Activated B cell treated with CpG ODN at 0.5 μM for 24 hours (primary cell): ENCODE measurements at regions not wholly inside any gene's neighbourhood (a gene's known extent, or its start where the extent isn't known, plus 50 kb on each side); places are given as distances from the start of the nearest gene placed in this dataset.

ENCODE experiments used
- ATAC-seq: fragments of 200-7000 bp; cut with Tn5 transposase; one replicate; pipeline ENCODE4 v1.10.0; 2021; ENCODE audit warnings: low read depth, mild to moderate bottlenecking, moderate library complexity
- CTCF ChIA-PET: fragments of 350-600 bp; sonication (Branson Sonifier 250); formaldehyde crosslinking; loops from one replicate; lab custom pipeline; 2021; ENCODE audit warnings: antibody characterized with exemption; lab: Charles Lee
- POLR2A ChIA-PET: fragments of 350-600 bp; sonication (Branson Sonifier 250); formaldehyde crosslinking; loops from one replicate; lab custom pipeline; 2021; ENCODE audit warnings: antibody characterized with exemption; lab: Charles Lee
- DNase-seq: peaks from one replicate; pipeline ENCODE4 v3.0.0; 2022
- H3K27ac Mint-ChIP-seq: one replicate; pipeline ENCODE4 v1.8.0; 2020; ENCODE audit warnings: mixed read lengths
- H3K27me3 Mint-ChIP-seq: one replicate; pipeline ENCODE4 v1.8.0; 2021; ENCODE audit warnings: mixed read lengths
- H3K36me3 Mint-ChIP-seq: one replicate; pipeline ENCODE4 v1.8.0; 2021; ENCODE audit warnings: low read depth, mixed read lengths
- H3K4me1 Mint-ChIP-seq: one replicate; pipeline ENCODE4 v1.8.0; 2021; ENCODE audit warnings: mixed read lengths
- H3K4me3 Mint-ChIP-seq: one replicate; pipeline ENCODE4 v1.8.0; 2020; ENCODE audit warnings: mild to moderate bottlenecking, mixed read lengths
- H3K9me3 Mint-ChIP-seq: one replicate; pipeline ENCODE4 v1.8.0; 2020; ENCODE audit warnings: mixed read lengths
- intact Hi-C: fragments of 100-400 bp; cut with micrococcal nuclease; formaldehyde crosslinking; loops from one replicate; pipeline ENCODE4 v1.15.1; 2024
- TF ChIP-seq, protein P1 (sequence below): fragments of 200-600 bp; IDR thresholded peaks from one replicate; pipeline ENCODE4 v1.8.0; 2022; ENCODE audit warnings: antibody characterized with exemption, mild to moderate bottlenecking

GRCh38 chr10:6813306-6813705 is 233.2 kb upstream of the PRKCQ start:
- no peaks in the 10 kb centered on the region for H3K4me1 Mint-ChIP-seq
- TF ChIP-seq, protein P1, sequence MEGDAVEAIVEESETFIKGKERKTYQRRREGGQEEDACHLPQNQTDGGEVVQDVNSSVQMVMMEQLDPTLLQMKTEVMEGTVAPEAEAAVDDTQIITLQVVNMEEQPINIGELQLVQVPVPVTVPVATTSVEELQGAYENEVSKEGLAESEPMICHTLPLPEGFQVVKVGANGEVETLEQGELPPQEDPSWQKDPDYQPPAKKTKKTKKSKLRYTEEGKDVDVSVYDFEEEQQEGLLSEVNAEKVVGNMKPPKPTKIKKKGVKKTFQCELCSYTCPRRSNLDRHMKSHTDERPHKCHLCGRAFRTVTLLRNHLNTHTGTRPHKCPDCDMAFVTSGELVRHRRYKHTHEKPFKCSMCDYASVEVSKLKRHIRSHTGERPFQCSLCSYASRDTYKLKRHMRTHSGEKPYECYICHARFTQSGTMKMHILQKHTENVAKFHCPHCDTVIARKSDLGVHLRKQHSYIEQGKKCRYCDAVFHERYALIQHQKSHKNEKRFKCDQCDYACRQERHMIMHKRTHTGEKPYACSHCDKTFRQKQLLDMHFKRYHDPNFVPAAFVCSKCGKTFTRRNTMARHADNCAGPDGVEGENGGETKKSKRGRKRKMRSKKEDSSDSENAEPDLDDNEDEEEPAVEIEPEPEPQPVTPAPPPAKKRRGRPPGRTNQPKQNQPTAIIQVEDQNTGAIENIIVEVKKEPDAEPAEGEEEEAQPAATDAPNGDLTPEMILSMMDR = no peak
- intact Hi-C loops = no loop called here
- no peaks in the 10 kb centered on the region for H3K36me3 Mint-ChIP-seq
- ATAC-seq = no peak
- H3K27ac Mint-ChIP-seq = no peak overlapping the region
- H3K27me3 Mint-ChIP-seq = peaks cover 17% of the 10 kb centered on the region
- no peak for DNase-seq
- H3K9me3 Mint-ChIP-seq = peaks cover 5% of the 10 kb centered on the region
- ChIA-PET CTCF (no interaction called here), POLR2A (interaction anchor here (0.7 kb wide), 1 partner anchor 37 kb away, joined by 4 read pairs; no protein-coding TSS in a partner anchor)
- H3K4me3 Mint-ChIP-seq = no peak overlapping the region

DNA sequence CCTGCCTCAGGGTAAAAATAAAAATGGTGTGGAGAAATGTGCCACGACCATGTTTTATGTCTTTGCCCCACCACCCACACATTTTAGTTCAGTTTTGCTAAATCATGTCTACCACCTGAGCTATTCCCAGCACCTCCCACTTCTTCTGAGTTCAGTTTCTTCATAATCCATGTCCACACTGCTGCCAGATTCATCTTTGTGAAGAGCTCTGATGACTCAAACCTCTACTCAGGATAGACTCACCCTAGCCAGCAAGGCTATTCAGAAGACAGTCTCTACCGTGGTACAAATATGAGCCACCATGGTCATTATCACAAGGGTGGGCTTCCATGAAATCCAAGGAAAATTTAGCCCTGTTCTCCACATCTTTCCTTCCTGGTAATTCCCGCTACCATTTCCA is 231.1 kb upstream of the PRKCQ start:
- DNase-seq = no peak
- ChIA-PET POLR2A (no interaction called here), CTCF (no interaction called here)
- ATAC-seq = no peak
- H3K4me1 Mint-ChIP-seq = no peaks in the 10 kb centered on the region
- H3K9me3 Mint-ChIP-seq = peaks cover 5% of the 10 kb centered on the region
- TF ChIP-seq, protein P1 = no peak
- no peak overlapping the region for H3K27ac Mint-ChIP-seq
- H3K4me3 Mint-ChIP-seq = no peak overlapping the region
- H3K36me3 Mint-ChIP-seq = no peaks in the 10 kb centered on the region
- intact Hi-C loops = no loop called here
- H3K27me3 Mint-ChIP-seq = peaks cover 15% of the 10 kb centered on the region

- no peaks in the 10 kb centered on the region for H3K36me3 Mint-ChIP-seq
- ChIA-PET POLR2A (no interaction called here), CTCF (no interaction called here)
- ATAC-seq (no peak), DNase-seq (no peak)
- intact Hi-C loops = no loop called here
- H3K27me3 Mint-ChIP-seq = peaks cover 5% of the 10 kb centered on the region
- TF ChIP-seq, protein P1 = no peak
- no peak overlapping the region for H3K27ac Mint-ChIP-seq
- H3K9me3 Mint-ChIP-seq = no peaks in the 10 kb centered on the region
- no peak overlapping the region for H3K4me3 Mint-ChIP-seq
- H3K4me1 Mint-ChIP-seq = no peaks in the 10 kb centered on the region
Observed at GRCh38 chr10:6803427-6803783, 223.3 kb upstream of the PRKCQ start.

DNA sequence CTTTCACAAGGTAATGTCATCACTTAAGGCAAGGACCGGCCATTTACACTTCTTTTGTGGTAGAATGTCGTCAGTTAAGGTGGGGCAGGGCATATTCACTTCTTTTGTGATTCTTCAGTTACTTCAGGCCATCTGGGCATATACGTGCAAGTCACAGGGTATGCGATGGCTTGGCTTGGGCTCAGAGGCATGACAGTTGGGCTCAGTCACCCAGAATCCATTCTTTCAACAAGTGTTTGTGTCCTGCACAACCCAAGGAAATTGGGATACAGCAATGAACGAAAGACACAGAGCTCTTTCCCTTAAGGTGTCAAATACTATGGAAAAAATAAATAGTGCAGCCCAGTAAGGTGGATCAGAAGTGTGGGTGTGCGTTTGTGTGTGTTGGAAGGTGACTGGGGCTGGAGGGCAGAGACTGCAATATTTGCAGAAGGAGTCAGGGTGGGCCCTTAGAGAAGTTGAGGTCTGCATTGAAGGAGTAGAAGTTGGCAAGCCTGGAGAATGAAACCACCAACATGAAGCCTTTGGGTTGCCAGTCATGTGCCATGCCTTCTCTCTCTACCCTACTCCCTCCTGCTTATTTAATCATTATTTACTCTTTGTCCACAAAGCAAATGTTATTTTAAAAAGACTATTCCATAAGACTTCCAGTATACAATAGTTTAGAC is 222.8 kb upstream of the PRKCQ start:
- DNase-seq (no peak), ATAC-seq (no peak)
- ChIA-PET CTCF (no interaction called here), POLR2A (no interaction called here)
- Mint-ChIP-seq H3K27ac (no peak overlapping the region), H3K9me3 (no peaks in the 10 kb centered on the region), H3K27me3 (peaks cover 5% of the 10 kb centered on the region), H3K4me3 (no peak overlapping the region), H3K4me1 (no peaks in the 10 kb centered on the region), H3K36me3 (no peaks in the 10 kb centered on the region)
- intact Hi-C loops = no loop called here
- TF ChIP-seq, protein P1 = no peak

GRCh38 chr10:6796231-6796630 is 216.2 kb upstream of the PRKCQ start:
- CTCF ChIA-PET = no interaction called here
- H3K4me1 Mint-ChIP-seq = no peaks in the 10 kb centered on the region
- POLR2A ChIA-PET = no interaction called here
- H3K4me3 Mint-ChIP-seq = no peak overlapping the region
- H3K27ac Mint-ChIP-seq = no peak overlapping the region
- H3K36me3 Mint-ChIP-seq = no peaks in the 10 kb centered on the region
- TF ChIP-seq, protein P1 = no peak
- no peaks in the 10 kb centered on the region for H3K9me3 Mint-ChIP-seq
- intact Hi-C loops = no loop called here
- DNase-seq = no peak
- no peak for ATAC-seq
- H3K27me3 Mint-ChIP-seq = peaks cover 7% of the 10 kb centered on the region
